IMR-90 (cell line): ENCODE measurements at regions not wholly inside any gene's neighbourhood (a gene's known extent, or its start where the extent isn't known, plus 50 kb on each side); places are given as distances from the start of the nearest gene placed in this dataset.

Source experiments
- ATAC-seq: fragments of 200-7000 bp; cut with Tn5 transposase; 2 replicates; pipeline ENCODE4 v1.9.1; 2020; ENCODE audit warnings: low read depth, mild to moderate bottlenecking, moderate library complexity
- BruUV-seq: library from RNA; stranded (reverse); fragments of 400-500 nt; replicated peaks from 2 replicates; lab custom pipeline; 2021; lab: Mats Ljungman, UMichigan
- CTCF ChIA-PET: fragments of 300-600 bp; formaldehyde crosslinking; extraction: SDS; loops from one replicate; lab custom pipeline; 2021; ENCODE audit warnings: antibody characterized with exemption; lab: Yijun Ruan, JAX
- POLR2A ChIA-PET: fragments of 300-600 bp; sonication (Branson Sonifier 250); formaldehyde crosslinking; loops from one replicate; lab custom pipeline; 2022; ENCODE audit warnings: antibody characterized with exemption; ENCODE audit not compliant: unreplicated experiment; lab: Charles Lee
- DNase-seq: peaks from one replicate; pipeline ENCODE4 v3.0.0; 2013
- H2AFZ ChIP-seq: replicated peaks from 2 replicates; pipeline ENCODE3; 2013; ENCODE audit warnings: low read length, mild to moderate bottlenecking; ENCODE audit not compliant: poor library complexity
- H2AK5ac ChIP-seq: 2 replicates; pipeline ENCODE4 v1.6.1; 2013; ENCODE audit warnings: low read depth, low read length, inconsistent platforms
- H2AK9ac ChIP-seq: replicated peaks from 2 replicates; pipeline ENCODE3; 2013; ENCODE audit warnings: mild to moderate bottlenecking, low read depth, low read length, moderate library complexity; ENCODE audit not compliant: poor library complexity
- H2BK120ac ChIP-seq: 2 replicates; pipeline ENCODE4 v1.6.1; 2013; ENCODE audit warnings: low read depth, low read length, inconsistent platforms
- H2BK15ac ChIP-seq: 3 replicates; pipeline ENCODE4 v1.6.1; 2013; ENCODE audit warnings: low read depth, low read length, inconsistent platforms
- H2BK20ac ChIP-seq: 2 replicates; pipeline ENCODE4 v1.6.1; 2013; ENCODE audit warnings: low read depth, mild to moderate bottlenecking, inconsistent platforms, low read length, moderate library complexity
- H2BK5ac ChIP-seq: 2 replicates; pipeline ENCODE4 v1.6.1; 2013; ENCODE audit warnings: mild to moderate bottlenecking, low read depth, low read length, inconsistent platforms; ENCODE audit not compliant: poor library complexity, severe bottlenecking
- H3K14ac ChIP-seq: replicated peaks from 2 replicates; pipeline ENCODE4 v1.6.1; 2013; ENCODE audit warnings: low read depth, low read length, inconsistent platforms
- H3K18ac ChIP-seq: 2 replicates; pipeline ENCODE4 v1.6.1; 2013; ENCODE audit warnings: low read depth, low read length, control low read depth
- H3K23ac ChIP-seq: 2 replicates; pipeline ENCODE4 v1.6.1; 2013; ENCODE audit warnings: low read depth, low read length, inconsistent platforms
- H3K27ac ChIP-seq: 2 replicates; pipeline ENCODE4 v1.5.1; 2013; ENCODE audit warnings: mild to moderate bottlenecking, control low read depth, low read length; ENCODE audit not compliant: insufficient read depth
- H3K27me3 ChIP-seq: 2 replicates; pipeline ENCODE4 v1.6.1; 2013; ENCODE audit warnings: low read length; ENCODE audit not compliant: control insufficient read depth, insufficient read depth
- H3K36me3 ChIP-seq: 2 replicates; pipeline ENCODE4 v1.6.1; 2013; ENCODE audit warnings: low read length, mixed read lengths; ENCODE audit not compliant: control insufficient read depth, insufficient read depth
- H3K4ac ChIP-seq: 2 replicates; pipeline ENCODE4 v1.6.1; 2013; ENCODE audit warnings: low read depth, low read length, inconsistent platforms
- H3K4me1 ChIP-seq: 2 replicates; pipeline ENCODE4 v1.6.1; 2013; ENCODE audit warnings: low read length, mixed read lengths; ENCODE audit not compliant: control insufficient read depth, insufficient read depth
- H3K4me2 ChIP-seq: 2 replicates; pipeline ENCODE4 v1.6.1; 2013; ENCODE audit warnings: low read depth, mild to moderate bottlenecking, control low read depth, low read length, moderate library complexity
- H3K4me3 ChIP-seq: 2 replicates; pipeline ENCODE4 v1.5.1; 2013; ENCODE audit warnings: low read depth, mild to moderate bottlenecking, control low read depth, low read length, moderate library complexity; ENCODE audit not compliant: insufficient read depth
- H3K56ac ChIP-seq: 2 replicates; pipeline ENCODE4 v1.6.1; 2013; ENCODE audit warnings: low read length, inconsistent platforms; ENCODE audit not compliant: insufficient read depth; ENCODE audit errors: extremely low read depth
- H3K79me1 ChIP-seq, 2 experiments: 2 replicates each; pipeline ENCODE4 v1.6.1; 2013; ENCODE audit warnings: low read length in 2 of 2, inconsistent platforms in 1 of 2, low read depth in 1 of 2
- H3K9ac ChIP-seq: 2 replicates; pipeline ENCODE4 v1.6.1; 2013; ENCODE audit warnings: low read depth, low read length, control low read depth
- H3K9me1 ChIP-seq: 2 replicates; pipeline ENCODE4 v1.6.1; 2013; ENCODE audit warnings: low read length, inconsistent platforms; ENCODE audit not compliant: insufficient read depth
- H3K9me3 ChIP-seq: 2 replicates; pipeline ENCODE4 v1.6.1; 2013; ENCODE audit warnings: low read length; ENCODE audit not compliant: control insufficient read depth, insufficient read depth
- H4K20me1 ChIP-seq: 2 replicates; pipeline ENCODE4 v1.6.1; 2013; ENCODE audit warnings: low read length, inconsistent platforms; ENCODE audit not compliant: insufficient read depth
- H4K5ac ChIP-seq: 2 replicates; pipeline ENCODE4 v1.6.1; 2013; ENCODE audit warnings: mild to moderate bottlenecking, low read depth, low read length, control low read depth
- H4K8ac ChIP-seq, 2 experiments: 2 replicates each; pipeline ENCODE4 v1.6.1; 2013; ENCODE audit warnings: low read depth in 2 of 2, low read length in 2 of 2, control low read depth in 1 of 2, inconsistent platforms in 1 of 2
- H4K91ac ChIP-seq: 2 replicates; pipeline ENCODE4 v1.6.1; 2013; ENCODE audit warnings: low read depth, low read length, inconsistent platforms; ENCODE audit not compliant: insufficient read depth
- BHLHE40 ChIP-seq: fragments of 150-350 bp; IDR thresholded peaks from 2 replicates; pipeline ENCODE4 v1.6.1; 2016; ENCODE audit warnings: mild to moderate bottlenecking, low read depth, low read length
- CHD1 ChIP-seq: IDR thresholded peaks from 2 replicates; pipeline ENCODE4 v1.6.1; 2012; ENCODE audit warnings: low read depth, low read length, improper control_type of control experiment
- ELK1 ChIP-seq: fragments of 150-350 bp; IDR thresholded peaks from 2 replicates; pipeline ENCODE4 v1.6.1; 2016; ENCODE audit warnings: low read depth, mild to moderate bottlenecking, low read length, moderate library complexity, borderline replicate concordance
- MAFK ChIP-seq: IDR thresholded peaks from 2 replicates; pipeline ENCODE4 v1.6.1; 2012; ENCODE audit warnings: low read depth, low read length, improper control_type of control experiment
- MXI1 ChIP-seq: IDR thresholded peaks from 2 replicates; pipeline ENCODE4 v1.6.1; 2012; ENCODE audit warnings: low read depth, mild to moderate bottlenecking, low read length, moderate library complexity, borderline replicate concordance
- NFE2L2 ChIP-seq: fragments of 150-350 bp; IDR thresholded peaks from 2 replicates; pipeline ENCODE4 v1.6.1; 2016; ENCODE audit warnings: low read depth, mild to moderate bottlenecking, low read length
- POLR2A ChIP-seq: IDR thresholded peaks from 2 replicates; pipeline ENCODE4 v1.6.1; 2012; ENCODE audit warnings: mild to moderate bottlenecking, low read depth, low read length
- RFX5 ChIP-seq: IDR thresholded peaks from 2 replicates; pipeline ENCODE4 v1.8.0; 2012; ENCODE audit warnings: low read depth, mild to moderate bottlenecking, low read length, moderate library complexity
- SMC3 ChIP-seq: fragments of 150-350 bp; IDR thresholded peaks from 2 replicates; pipeline ENCODE4 v1.6.1; 2016; ENCODE audit warnings: low read depth, mild to moderate bottlenecking, antibody characterized with exemption, low read length, moderate library complexity
- USF2 ChIP-seq: fragments of 150-350 bp; IDR thresholded peaks from 2 replicates; pipeline ENCODE4 v1.6.1; 2017; ENCODE audit warnings: mild to moderate bottlenecking, antibody characterized with exemption, low read length, low read depth
- WGBS, 2 experiments: methylation state at CpG; one replicate each; pipeline versions ENCODE4 v1.1.5 to v1.1.7; 2013; ENCODE audit warnings: missing lambda C conversion rate in 2 of 2; ENCODE audit not compliant: insufficient read length in 1 of 2; ENCODE audit errors: extremely low coverage in 2 of 2; 5-methylcytosine and 5-hydroxymethylcytosine counted together
- dilution Hi-C: fragments of 300-500 bp; cut with HindIII; formaldehyde crosslinking; loops from one replicate; pipeline ENCODE4 v1.14.3; 2018; ENCODE audit warnings: low sequenced_read_pairs; ENCODE audit not compliant: unreplicated experiment
- in situ Hi-C: fragments of 300-500 bp; cut with MboI; formaldehyde crosslinking; loops from 3 replicates; pipeline ENCODE4 v1.14.3; 2019; ENCODE audit warnings: low sequenced_read_pairs, inconsistent platforms, mixed read lengths
- intact Hi-C: fragments of 100-400 bp; cut with micrococcal nuclease; formaldehyde crosslinking; loops from 2 replicates; pipeline ENCODE4 v1.10.0; 2022

GRCh38 chrX:40169193-40170101 is 71.7 kb upstream of the BCOR start (continued):
- no peak for TF ChIP-seq USF2
- TF ChIP-seq BHLHE40, result no peak

GRCh38 chrX:40168480-40169011 is 70.8 kb upstream of the BCOR start:
- Histone ChIP-seq H3K9me3 (no peaks in the 10 kb centered on the region), H3K14ac (no peak overlapping the region), H3K4ac (no peak overlapping the region), H3K18ac (no peak overlapping the region), H2BK120ac (no peak overlapping the region), H3K4me2 (no peak overlapping the region), H3K4me1 (no peaks in the 10 kb centered on the region; the same call in 1 of the 2 replicates), H3K4me3 (no peak overlapping the region), H3K27ac (no peak overlapping the region), H2BK5ac (no peak overlapping the region), H4K5ac (no peak overlapping the region), H3K27me3 (peaks cover 18% of the 10 kb centered on the region), H4K20me1 (no peaks in the 10 kb centered on the region), H4K8ac (no peak overlapping the region), H3K79me1 (no peaks in the 10 kb centered on the region), H3K9ac (no peak overlapping the region), H2BK20ac (no peak overlapping the region), H2BK15ac (no peak overlapping the region), H3K36me3 (no peaks in the 10 kb centered on the region), H2AFZ (peak overlapping the region; percentile 32), H3K23ac (no peak overlapping the region), H3K9me1 (no peaks in the 10 kb centered on the region), H4K91ac (no peak overlapping the region), H2AK9ac (no peak overlapping the region), H2AK5ac (no peak overlapping the region), H3K56ac (no peak overlapping the region)
- ChIA-PET POLR2A (no interaction called here), CTCF (interaction anchor here (0.6 to 1.1 kb wide), 2 partner anchors 28 to 559 kb away, joined by 3 to 4 read pairs; no protein-coding TSS in a partner anchor)
- in situ Hi-C loops (no loop called here), intact Hi-C loops (loop anchor here (2.0 to 10.0 kb wide), 2 partner anchors 156 to 514 kb away; no protein-coding TSS in a partner anchor), dilution Hi-C loops (no loop called here)
- DNase-seq (no peak), ATAC-seq (no peak)
- WGBS, 2 experiments, result 38% methylated on average over 8 of the region's 39 CpGs; no CpG with 5 or more reads in 1 of the 2 experiments
- TF ChIP-seq POLR2A, result no peak
- no peak for TF ChIP-seq MXI1
- TF ChIP-seq SMC3, result no peak
- TF ChIP-seq RFX5, result no peak
- no peak for TF ChIP-seq ELK1
- no peak for TF ChIP-seq MAFK
- TF ChIP-seq CHD1, result no peak
- no peak for TF ChIP-seq BHLHE40
- no peak for TF ChIP-seq NFE2L2
- BruUV-seq, result no TSS peak
